ENCODE measurements at regions not wholly inside any gene's neighbourhood (a gene's known extent, or its start where the extent isn't known, plus 50 kb on each side); places are given as distances from the start of the nearest gene placed in this dataset.
"Not testable (repeated sequence)": the region's sequence is repeated elsewhere in the genome, so short reads cannot be mapped to it uniquely, and the experiment has no call there.

DNA sequence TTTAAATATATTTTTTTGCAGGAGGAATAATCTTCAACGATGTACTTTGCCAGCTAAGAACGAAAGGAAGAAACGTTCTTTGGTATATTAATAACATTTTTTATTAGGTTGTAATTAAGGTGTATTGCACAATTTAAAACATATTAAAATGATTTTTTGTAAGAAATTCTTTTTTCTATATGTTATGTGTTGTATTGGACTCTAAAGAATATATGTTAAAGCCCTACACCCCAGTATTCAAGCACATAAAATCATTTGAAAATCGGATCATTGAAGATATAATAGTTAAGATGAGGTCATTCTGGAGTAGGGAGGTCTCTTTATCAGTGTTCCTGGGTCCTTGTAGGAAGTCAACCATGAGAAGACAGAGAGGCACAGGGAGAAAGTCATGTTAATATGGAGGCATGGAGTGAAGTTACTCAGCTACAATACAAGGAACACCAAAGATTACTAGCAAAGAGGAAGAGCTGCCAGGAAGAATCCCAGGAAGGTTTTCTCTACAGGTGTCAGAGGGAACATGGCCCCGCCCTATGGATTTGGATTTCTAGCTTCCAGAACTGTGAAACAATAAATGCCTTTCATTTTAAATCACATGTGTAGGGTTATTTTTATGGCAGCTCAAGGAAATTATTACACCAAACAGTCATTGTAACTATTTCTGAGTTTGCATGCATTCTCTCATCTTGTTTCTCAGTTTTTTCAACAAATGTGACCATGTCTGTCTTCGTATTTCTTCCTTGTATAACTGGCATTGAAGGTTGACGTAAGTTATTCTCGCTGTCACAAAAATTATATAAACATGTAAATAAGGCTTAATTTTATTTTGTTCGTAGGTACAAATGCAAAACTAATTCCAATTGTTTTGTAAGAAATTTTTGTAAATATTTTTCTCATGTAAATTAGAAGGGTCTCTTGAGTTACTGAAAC is 75.4 kb upstream of the VPREB1 start:
- DNase-seq = no peak

DNA sequence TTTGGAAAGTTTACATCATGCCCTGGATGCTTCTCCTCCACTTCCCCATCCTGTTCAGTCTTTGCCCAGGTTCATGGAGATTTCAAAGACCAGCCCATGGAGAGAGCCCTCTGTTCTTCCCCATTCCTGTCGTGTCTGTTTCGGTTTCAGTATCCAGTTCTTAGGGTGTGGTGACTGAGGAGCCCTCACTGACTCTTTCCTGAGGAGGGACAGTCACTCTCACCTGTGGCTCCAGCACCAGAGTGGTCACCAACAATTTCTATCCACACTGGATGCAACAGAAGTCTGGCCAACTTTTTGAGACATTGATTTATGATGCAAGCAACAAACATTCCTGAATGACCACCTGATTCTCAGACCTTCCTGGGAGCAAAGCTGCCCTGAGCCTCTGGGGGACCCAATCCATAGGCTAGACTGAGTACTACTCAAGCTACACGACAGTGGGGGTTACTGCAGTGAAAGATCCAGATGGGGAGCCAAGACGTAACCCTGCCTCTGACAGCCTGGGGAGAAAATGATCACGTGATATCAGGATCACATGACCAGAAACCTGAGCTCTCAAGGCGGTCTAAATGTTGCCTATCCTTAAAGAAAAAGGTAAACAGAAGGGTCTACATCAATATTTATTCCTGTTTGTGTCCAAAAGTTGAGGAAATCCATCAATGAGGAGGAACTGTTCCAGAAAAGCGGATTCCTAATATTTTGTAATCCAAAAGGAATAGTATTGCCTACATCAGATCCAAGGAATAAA is 76.2 kb upstream of the VPREB1 start:
- peak; percentile 51 for DNase-seq

DNA sequence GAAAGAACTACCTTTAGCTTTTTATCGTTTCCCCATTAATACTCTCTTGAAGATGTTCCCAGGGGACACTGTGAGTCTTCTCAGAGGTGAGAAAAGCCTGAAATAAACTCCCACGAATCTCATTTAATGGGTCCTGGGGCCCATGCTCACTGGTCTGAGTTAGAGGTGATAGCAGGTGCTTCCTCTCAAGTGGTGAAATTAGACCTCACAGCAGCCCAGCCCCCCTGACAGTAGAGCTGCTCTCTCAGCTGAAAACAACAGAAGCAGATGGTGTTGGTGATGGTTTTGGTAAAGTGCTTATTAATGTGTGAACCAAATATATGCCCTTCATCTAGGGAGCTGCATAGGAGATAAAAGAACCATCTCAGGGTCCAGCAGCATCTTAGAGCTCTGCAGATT is 76.8 kb upstream of the VPREB1 start:
- no peak for DNase-seq

DNA sequence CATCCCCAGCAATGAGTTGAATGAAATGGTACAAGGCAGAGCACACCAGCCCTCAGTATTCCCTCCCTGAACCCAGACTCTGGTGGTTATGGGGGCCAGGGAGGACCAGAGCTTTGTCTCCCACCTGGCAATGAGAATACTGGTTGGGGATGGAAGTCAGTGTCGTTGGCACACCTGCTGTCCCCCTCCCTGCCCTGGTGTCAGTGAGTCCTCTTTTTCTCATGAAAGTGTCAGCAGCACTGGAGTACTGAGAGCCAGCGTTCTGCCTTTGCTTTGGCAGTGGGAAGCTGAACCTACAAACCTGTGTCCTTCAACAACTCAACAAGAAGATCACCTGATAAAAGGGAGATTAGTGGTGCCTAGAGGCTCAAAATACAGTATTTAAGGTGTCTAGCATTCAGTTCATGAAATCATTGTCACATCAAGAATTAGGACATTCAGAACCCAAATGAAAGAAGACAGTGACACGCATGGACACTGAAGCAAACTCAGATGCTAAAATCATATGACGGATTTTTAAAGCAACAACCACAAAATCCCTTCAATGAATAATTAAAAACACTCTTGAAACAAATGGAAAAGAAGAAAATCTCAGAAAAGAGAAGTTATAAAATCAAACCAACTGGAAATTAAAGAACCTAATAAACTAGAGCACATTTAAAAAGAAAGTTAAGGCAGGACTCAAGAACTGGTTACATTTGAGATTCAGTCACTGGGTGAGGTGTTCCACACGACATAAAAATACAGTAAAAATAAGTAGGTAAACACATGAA is 77.5 kb upstream of the VPREB1 start:
- DNase-seq = no peak

DNA sequence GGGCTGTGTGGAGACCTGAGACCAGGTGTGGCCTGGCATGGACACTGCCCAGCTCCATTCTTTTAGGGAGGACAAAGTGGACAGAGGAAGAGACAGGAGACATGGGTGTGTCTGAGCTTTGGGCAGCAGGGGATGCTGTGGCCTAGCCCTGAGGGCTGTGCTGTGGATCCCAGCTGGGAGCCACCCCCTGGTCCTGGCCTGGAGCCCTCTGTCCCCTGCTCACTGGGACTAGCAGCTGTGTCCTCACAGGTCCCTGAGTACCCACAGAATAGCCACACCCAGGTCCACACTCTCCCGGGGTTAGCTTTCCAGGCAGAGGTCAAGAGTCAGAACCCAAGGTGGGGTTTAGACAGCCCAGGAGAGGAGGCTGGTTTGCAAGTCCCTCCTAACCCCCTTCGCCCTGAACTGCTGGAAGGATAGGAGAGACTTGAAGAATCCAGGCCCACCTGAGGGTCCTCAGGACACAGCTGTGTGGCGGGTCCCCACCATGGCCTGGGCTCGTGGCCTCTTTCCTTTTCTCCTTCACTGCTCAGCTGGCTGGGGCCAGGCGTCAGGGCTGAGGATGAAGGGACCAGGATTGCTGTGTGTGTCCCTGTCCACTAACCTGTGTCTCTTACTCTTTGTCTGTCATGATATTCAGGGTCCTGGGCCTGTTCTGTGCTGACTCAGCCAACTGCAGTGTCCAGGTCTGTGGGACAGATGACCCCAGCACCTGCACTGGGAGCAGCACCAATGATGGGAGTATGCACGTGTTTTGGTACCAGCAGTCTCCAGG is 78.5 kb upstream of the VPREB1 start:
- no peak for DNase-seq

DNA sequence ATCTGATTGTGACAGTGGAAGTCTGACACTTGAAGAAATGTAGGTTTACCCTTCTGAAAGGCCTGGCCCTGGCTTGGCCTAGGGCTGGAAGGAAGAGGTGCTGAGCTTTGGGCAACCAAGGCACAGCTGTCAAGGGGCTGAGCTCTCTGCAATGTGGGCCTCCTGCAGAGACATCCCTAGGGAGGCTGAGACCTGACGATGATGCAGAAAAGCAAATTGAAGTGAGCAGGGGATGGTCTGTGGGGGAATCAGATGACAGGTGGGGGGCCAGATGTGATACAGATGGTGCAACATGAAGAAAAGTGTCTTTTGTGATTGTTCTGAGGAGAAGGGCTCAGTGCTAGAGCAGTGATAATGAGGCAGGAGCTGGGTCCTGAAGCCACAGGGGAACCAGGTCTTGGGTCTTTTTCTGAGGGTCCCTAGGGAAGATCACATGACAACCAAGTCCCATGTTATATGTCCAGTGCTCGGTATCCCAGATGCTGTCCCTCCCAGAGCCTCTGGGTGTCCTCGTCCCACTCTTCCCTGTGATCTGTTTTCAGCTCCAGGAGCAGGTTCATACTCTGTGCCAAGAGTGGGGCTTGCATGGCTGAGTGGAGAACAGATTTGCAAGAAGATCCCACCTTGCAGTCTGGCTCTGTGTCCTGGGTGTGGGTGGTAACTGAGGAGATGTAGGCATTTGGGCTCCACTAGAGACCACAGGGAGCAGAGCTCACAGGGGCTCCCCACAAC is 79.9 kb upstream of the VPREB1 start:
- no peak for DNase-seq

DNA sequence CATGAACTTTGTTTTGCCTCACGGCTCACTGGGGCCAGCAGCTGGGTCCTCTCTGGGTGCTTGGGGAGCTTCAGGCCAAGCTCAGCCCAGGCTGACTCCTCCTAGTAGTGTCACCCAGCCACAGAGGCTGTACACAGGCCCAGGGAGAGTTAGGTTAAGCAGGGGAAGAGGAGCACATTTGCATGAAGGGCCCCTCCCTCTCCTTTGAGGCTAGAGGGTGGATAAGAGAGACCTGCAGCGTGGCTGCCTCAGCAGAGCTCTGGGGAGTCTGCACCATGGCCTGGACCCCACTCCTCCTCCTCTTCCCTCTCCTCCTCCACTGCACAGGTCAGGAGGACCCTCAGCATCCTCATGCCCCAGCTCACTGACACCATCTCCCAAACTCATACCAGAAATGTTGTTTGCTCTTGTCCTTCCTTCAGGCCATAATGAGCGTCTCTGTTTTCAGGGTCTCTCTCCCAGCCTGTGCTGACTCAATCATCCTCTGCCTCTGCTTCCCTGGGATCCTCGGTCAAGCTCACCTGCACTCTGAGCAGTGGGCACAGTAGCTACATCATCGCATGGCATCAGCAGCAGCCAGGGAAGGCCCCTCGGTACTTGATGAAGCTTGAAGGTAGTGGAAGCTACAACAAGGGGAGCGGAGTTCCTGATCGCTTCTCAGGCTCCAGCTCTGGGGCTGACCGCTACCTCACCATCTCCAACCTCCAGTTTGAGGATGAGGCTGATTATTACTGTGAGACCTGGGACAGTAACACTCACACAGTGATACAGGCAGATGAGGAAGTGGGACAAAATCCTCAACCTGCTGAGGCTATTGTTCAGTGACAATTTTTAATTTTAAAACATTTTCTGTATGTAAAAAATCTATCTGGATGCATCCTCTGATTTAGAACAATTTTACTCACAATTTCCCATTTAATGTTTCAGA is 82.4 kb upstream of the VPREB1 start:
- no peak for DNase-seq

DNA sequence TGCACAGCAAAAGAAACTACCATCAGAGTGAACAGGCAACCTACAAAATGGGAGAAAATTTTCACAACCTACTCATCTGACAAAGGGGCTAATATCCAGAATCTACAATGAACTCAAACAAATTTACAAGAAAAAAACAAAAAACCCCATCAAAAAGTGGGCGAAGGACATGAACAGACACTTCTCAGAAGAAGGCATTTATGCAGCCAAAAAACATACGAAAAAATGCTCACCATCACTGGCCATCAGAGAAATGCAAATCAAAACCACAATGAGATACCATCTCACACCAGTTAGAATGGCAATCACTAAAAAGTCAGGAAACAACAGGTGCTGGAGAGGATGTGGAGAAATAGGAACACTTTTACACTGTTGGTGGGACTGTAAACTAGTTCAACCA is 83.8 kb upstream of the VPREB1 start:
- DNase-seq = not testable (repeated sequence)

DNA sequence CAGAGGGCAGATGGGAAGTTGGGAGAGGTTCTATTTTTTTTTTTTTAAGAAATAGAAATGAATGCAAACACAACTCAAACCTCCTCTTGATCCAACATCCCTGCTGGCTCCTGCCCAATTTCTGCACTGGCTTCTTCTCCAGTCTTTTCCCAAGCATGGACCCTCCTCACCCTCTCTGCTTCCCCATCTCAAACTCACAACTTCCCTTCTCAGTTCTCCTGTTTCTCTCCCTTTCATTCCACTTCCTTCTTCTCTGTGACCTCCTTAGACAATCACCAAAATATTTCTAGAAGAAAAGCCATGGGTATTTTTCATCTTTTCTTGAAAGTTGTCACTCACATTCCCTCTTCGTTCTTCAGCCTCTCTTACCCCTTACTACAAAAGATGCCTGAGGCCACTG is 85.2 kb upstream of the VPREB1 start:
- no peak for DNase-seq

DNA sequence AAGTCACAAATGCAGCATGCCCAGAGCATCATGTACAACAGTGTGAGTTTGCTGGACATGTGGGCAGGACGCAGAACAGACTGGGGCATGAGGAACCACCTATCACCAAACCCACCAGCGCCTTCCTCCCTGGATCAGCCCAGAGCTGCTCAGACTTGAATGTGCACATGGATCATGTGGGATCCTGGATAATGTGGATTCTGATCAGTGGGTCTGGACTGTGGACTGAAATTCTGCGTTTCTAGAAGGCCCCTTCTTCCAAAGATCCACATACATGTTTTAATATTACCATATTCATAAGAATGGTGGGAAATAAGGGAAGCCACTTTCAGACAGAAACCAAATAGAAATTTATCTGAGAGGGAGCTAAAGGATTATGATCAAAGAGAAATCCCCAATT is 85.6 kb upstream of the VPREB1 start:
- no peak for DNase-seq

DNA sequence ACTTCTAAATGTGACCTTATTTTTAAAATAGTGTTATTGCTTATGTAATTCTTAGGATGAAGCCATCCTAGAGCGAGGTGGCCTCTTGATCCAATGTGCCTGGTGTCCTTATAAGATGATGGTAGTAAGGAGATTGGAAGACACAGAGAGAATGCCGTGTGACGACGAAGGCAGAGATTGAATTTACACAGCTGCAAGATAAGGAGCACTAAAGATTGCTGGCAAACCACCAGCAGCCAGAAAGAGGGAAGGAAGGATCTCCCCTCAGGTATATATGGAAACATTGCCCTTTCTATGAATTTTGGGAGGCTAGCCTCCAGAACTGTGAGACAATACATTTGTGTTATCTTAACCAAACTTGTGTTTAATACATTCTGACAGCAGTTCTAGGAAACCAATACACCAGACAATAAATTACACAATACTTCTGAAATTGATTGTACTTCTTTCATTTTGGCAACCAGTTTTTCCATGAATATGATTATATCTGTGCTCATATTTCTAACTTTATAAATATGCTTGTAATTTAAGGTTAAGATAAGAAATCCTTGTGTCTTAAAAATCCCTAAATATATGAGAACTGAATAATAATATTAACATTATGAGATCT is 86.3 kb upstream of the VPREB1 start:
- no peak for DNase-seq

DNA sequence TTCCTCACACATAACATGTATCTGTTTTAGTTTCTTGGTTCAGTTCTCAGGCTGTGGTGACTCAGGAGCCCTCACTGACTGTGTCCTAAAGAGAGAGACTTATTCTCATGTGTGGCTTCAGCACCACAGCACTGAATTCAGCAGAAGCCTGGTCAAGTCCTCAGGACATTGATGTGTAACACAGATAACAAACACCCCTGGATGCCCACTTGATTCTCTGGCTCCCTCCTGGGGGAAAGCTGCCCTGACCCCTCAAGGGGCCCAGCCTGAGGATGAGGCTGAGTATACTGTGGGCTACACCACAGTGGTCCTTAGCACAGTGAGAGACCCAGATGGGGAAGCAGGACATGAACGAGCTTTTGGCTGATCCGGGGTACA is 87.2 kb upstream of the VPREB1 start:
- DNase-seq = no peak

DNA sequence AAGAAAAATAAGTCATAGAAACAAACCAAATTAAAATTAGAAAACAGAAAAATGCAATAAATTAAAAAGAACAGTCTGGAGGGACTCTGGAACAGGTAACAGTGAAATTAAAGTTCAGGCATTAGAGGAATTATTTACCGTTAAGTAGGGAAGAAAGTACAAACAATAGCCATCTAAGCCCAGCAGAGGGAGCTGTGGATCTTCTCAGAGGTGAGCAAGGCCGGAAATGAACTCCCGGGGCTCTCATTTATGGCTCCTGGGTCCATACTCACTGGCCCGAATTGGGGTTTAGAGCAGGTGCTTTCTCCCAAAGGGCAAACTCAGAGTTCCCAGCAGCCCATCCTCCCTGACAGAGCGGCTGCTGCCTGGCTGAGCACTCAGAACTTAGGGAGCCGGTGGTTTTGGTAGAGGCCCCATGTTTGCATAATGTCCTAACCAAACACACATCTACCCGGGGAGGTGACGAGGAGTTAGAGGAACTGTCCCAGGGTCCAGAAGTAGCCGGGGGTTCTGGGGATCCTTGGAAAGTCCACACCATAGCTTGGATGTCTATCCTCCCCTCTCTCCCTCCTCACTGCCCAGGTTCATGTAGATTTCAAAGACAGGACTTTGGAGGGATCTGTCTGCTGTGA is 87.8 kb upstream of the VPREB1 start:
- DNase-seq = peak; percentile 54

DNA sequence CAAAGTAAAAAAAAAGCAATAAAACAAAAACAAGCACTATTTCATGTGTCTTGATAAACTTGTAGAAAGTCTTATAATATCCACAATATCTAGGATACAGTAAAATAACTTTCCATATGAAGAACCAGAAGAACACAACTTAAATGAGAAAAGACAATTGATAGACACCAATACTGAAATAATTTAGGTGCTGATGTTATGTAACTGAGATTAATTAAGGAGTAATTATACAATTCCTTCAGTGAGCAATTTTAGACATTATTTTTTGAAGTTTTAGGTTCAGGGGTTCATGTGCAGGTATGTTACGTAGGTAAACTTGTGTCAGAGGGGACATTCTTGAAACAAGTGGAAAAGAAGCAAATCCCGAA is 88.3 kb upstream of the VPREB1 start:
- no peak for DNase-seq

DNA sequence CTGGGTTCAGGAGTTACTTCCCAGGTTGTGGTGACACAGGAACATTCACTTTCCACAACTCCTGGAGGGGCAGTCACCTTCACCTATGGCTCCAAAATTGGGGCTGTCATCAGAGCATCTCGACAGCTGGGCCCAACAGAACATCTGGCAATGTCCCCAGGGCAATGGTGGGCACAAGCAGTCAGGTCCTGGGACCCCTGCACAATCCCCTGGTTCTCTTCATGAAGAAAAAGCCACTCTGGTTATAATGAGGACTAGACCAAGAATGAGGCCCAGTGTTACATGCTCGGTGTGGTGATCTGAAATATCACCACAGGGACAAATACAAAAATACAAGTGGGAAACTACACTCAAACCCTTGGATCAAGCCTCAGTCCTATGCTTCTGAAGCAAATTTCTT is 89.0 kb upstream of the VPREB1 start:
- DNase-seq = no peak

DNA sequence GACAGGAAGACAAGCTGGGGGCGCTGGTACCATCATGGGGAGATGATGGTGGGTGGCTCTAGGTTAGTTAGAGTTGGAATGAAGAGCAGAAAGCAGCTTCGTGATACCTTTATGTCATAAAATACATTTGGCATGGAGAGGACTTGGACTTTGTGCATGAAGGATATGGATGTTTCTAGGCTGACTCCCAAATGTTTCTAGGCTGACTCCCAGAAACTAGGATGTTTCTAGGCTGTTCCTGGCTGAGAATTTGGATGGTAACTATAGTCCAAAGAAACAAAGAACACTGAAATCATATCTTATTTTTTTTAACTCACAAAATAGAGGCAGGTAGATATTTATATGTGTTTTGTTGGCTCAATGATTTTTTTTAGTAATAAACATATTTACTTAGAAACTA is 89.4 kb upstream of the VPREB1 start:
- no peak for DNase-seq

DNA sequence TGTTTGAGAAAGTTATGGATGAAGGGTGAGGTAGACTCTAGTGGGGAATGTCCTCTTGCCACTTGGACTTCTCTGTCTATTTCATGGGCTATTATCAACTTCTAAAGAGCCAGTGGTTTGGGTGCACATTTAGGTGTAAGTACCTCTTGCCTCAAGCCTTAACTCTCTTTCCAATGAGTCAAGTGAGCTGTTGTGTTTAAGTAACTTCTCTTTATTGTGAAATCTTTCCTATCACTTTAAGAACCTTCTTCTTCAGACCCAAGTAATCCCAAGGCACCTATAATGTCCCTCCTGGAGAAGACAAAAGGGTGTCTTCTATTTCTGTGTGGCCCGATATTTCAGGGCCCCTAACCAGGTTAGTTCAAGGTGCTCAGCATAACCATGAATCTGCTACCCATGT is 90.5 kb upstream of the VPREB1 start:
- no peak for DNase-seq

DNA sequence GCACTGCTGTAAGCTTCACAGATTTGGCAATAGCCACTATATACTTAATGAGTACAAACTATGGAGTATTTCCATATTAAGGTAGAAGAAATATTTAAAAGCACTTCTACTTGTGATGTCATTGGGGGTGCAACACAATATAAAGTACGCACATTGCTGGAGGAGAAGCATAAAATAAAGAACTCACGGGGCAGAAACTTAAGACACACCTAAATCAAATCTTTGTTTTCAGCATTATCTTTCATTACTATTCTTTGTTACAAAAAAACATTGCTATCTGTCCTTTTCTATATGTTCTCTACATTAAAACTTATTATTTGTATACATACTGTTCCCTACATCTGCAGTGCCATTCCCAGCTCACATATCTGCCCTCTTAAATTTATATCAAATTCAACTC is 93.3 kb upstream of the VPREB1 start:
- DNase-seq = no peak

DNA sequence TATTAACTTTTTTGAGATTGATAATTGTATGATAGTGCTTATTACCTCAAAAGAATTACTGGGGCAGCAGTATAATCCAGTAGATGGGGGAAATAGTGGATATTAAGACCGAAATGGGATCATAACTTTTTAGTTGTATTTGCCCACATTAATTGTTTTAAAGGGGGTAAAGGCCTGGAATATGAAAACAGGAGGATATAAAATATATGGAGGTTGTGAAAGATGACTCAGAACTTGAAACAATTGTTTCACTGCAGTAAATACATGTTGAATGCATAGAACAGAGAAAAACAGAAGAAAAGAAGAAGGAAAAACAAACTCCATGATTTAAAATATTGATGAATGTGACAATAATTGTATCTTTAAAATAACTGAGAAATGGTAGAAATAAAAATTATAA is 94.1 kb upstream of the VPREB1 start:
- no peak for DNase-seq

DNA sequence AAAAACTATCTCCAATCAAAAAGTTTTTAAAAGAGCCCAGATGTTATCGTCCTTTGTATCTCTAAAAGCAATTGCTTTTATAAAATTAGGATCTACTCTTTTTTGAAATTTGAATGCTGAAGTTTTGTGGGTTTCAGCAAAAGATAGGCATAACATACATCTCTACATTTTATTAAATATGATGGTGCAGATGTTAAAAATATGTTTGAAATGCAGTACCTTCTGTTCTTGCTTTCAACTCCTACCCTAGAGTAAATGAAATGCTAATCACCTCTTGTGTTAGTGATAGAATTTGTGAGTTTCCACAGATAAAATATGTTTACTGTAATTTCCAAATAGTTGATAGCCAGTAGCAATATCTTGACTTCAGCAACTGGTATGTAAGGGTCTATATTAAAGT is 95.7 kb upstream of the VPREB1 start:
- DNase-seq = no peak
